ENCODE measurements at regions not wholly inside any gene's neighbourhood (a gene's known extent, or its start where the extent isn't known, plus 50 kb on each side); places are given as distances from the start of the nearest gene placed in this dataset.

DNA sequence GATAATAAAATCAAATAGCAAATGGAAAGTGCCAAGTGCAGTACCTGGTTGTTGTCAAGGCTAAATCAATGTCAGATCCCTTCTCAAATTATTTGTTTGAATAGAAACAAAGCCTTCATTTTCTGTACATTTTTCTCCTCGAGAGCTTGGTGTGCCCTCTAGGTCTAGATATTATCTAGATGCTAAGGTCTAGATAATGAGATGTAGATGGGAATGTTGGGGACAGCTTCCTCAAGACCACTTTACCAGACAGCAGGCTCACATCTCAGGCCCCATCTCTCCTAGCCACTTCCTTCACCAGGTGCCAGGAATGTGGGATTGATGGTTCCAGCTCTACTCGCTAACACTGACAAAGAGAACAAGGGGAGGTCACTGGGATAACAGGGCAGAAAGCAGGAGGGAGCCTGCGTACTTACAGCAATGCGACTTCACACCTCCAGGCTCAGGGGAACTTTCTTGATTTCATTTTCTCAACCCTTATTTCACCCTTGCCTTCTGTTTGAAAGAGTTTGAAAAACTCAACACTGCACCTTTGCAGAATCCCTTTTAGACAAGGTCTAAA is 451.4 kb upstream of the VSTM2A start:
- no peak for TF ChIP-seq EZH2 (IDR thresholded peaks at IDR 0.05; ENCODE audit: low read length, unreplicated experiment)
- TF ChIP-seq EZH2phosphoT487 (IDR thresholded peaks at IDR 0.05; ENCODE audit: borderline replicate concordance, low read length), result no peak
- no peak for TF ChIP-seq CTCF (conservative IDR thresholded peaks at IDR 0.05; ENCODE audit: low read depth, low read length)

GRCh38 chr7:54091322-54091721 is 450.9 kb upstream of the VSTM2A start:
- Histone ChIP-seq H3K79me2 (ENCODE audit: low read length) (no peaks in the 10 kb centered on the region), H3K9me2 (replicated peaks; ENCODE audit: low read length) (no peaks in the 10 kb centered on the region), H3K4me1 (ENCODE audit: insufficient read depth, low read length) (no peaks in the 10 kb centered on the region), H4K20me1 (ENCODE audit: low read length) (no peaks in the 10 kb centered on the region), H3K4me3 (ENCODE audit: low read length) (no peak overlapping the region), H3K9me3 (ENCODE audit: low read length) (no peaks in the 10 kb centered on the region), H3K27ac (ENCODE audit: low read length) (no peak overlapping the region), H3F3A (ENCODE audit: low read length, unreplicated experiment) (no peaks in the 10 kb centered on the region), H3K4me2 (ENCODE audit: low read length) (no peak overlapping the region), H2AFZ (ENCODE audit: low read length) (no peak overlapping the region), H3K36me3 (ENCODE audit: low read depth, low read length) (no peaks in the 10 kb centered on the region), H3K27me3 (ENCODE audit: low read length) (peaks cover 10% of the 10 kb centered on the region; the same call in 1 of the 2 replicates), H3K9ac (ENCODE audit: low read length) (no peak overlapping the region)
- ATAC-seq, result no peak
- CTCF ChIA-PET, result no interaction called here
- TF ChIP-seq EZH2 (IDR thresholded peaks at IDR 0.05; ENCODE audit: low read length, unreplicated experiment) (no peak), CTCF (conservative IDR thresholded peaks at IDR 0.05; ENCODE audit: low read depth, low read length) (no peak), EZH2phosphoT487 (IDR thresholded peaks at IDR 0.05; ENCODE audit: borderline replicate concordance, low read length) (no peak)
- intact Hi-C loops (cut with micrococcal nuclease), result no loop called here
- POLR2A ChIA-PET (ENCODE audit: unreplicated experiment), result no interaction called here
- DNase-seq, result no peak
- no TSS peak for BruUV-seq (replicated peaks)

More for the DNA sequence above, 451.4 kb upstream of the VSTM2A start:
- Histone ChIP-seq H2AFZ (ENCODE audit: low read length) (no peak overlapping the region), H3K9ac (ENCODE audit: low read length) (no peak overlapping the region), H3K9me2 (replicated peaks; ENCODE audit: low read length) (no peaks in the 10 kb centered on the region), H3K4me2 (ENCODE audit: low read length) (no peak overlapping the region), H3K4me1 (ENCODE audit: insufficient read depth, low read length) (no peaks in the 10 kb centered on the region), H3K27ac (ENCODE audit: low read length) (no peak overlapping the region), H3K27me3 (ENCODE audit: low read length) (peaks cover 10% of the 10 kb centered on the region; the same call in 1 of the 2 replicates), H3F3A (ENCODE audit: low read length, unreplicated experiment) (no peaks in the 10 kb centered on the region), H3K79me2 (ENCODE audit: low read length) (no peaks in the 10 kb centered on the region), H3K4me3 (ENCODE audit: low read length) (no peak overlapping the region), H4K20me1 (ENCODE audit: low read length) (no peaks in the 10 kb centered on the region), H3K9me3 (ENCODE audit: low read length) (no peaks in the 10 kb centered on the region), H3K36me3 (ENCODE audit: low read depth, low read length) (no peaks in the 10 kb centered on the region)
- no peak for ATAC-seq
- BruUV-seq (replicated peaks), result no TSS peak
- intact Hi-C loops (cut with micrococcal nuclease), result no loop called here
- POLR2A ChIA-PET (ENCODE audit: unreplicated experiment), result no interaction called here
- no peak for DNase-seq
- CTCF ChIA-PET, result no interaction called here

DNA sequence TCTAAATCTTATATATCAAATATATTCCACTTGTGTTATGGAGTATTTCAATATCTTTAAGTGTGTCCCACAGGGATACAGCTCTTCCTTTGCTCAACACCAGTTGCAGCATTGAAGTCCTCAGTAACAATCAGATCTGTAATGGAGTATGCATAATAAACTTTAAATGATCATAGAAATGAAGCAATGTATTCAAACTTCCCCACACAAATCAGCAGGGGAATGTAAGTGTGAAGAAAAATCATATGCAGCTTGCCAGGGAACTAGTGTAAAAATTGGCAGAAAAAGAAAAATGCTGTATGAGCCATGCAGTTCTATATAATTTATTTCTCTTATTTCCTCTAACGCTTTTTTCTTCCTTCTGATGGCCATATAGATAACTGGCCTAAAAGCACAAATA is 444.3 kb upstream of the VSTM2A start:
- Histone ChIP-seq H3K4me2 (ENCODE audit: low read length) (no peak overlapping the region), H3K27ac (ENCODE audit: low read length) (no peak overlapping the region), H3K79me2 (ENCODE audit: low read length) (no peaks in the 10 kb centered on the region), H2AFZ (ENCODE audit: low read length) (no peak overlapping the region), H3K36me3 (ENCODE audit: low read depth, low read length) (no peaks in the 10 kb centered on the region), H3K27me3 (ENCODE audit: low read length) (peaks cover 16% of the 10 kb centered on the region), H3K9me2 (replicated peaks; ENCODE audit: low read length) (no peaks in the 10 kb centered on the region), H3K4me3 (ENCODE audit: low read length) (no peak overlapping the region), H3F3A (ENCODE audit: low read length, unreplicated experiment) (no peaks in the 10 kb centered on the region), H4K20me1 (ENCODE audit: low read length) (no peaks in the 10 kb centered on the region), H3K9me3 (ENCODE audit: low read length) (no peaks in the 10 kb centered on the region), H3K9ac (ENCODE audit: low read length) (no peak overlapping the region), H3K4me1 (ENCODE audit: insufficient read depth, low read length) (no peaks in the 10 kb centered on the region)
- TF ChIP-seq CTCF (conservative IDR thresholded peaks at IDR 0.05; ENCODE audit: low read depth, low read length), result no peak
- no peak for TF ChIP-seq EZH2 (IDR thresholded peaks at IDR 0.05; ENCODE audit: low read length, unreplicated experiment)
- no peak for TF ChIP-seq EZH2phosphoT487 (IDR thresholded peaks at IDR 0.05; ENCODE audit: borderline replicate concordance, low read length)
- intact Hi-C loops (cut with micrococcal nuclease), result no loop called here
- ATAC-seq (no peak), DNase-seq (no peak)
- ChIA-PET CTCF (no interaction called here), POLR2A (ENCODE audit: unreplicated experiment) (no interaction called here)
- BruUV-seq (replicated peaks), result no TSS peak
